Brain microvascular endothelial cell (primary cell): ENCODE measurements at regions not wholly inside any gene's neighbourhood (a gene's known extent, or its start where the extent isn't known, plus 50 kb on each side); places are given as distances from the start of the nearest gene placed in this dataset.

Experiments
- DNase-seq: peaks from one replicate; pipeline ENCODE4 v3.0.0-alpha.2; 2020
- H3K27ac ChIP-seq: fragments of 250-450 bp; sonication (Bioruptor Pico); 2 replicates; pipeline ENCODE4 v1.5.1; 2020; ENCODE audit warnings: mild to moderate bottlenecking, moderate library complexity
- H3K27me3 ChIP-seq: fragments of 250-450 bp; sonication (Bioruptor Pico); replicated peaks from 2 replicates; pipeline ENCODE4 v1.5.1; 2020; ENCODE audit warnings: mild to moderate bottlenecking
- H3K36me3 ChIP-seq: fragments of 250-450 bp; sonication (Bioruptor Pico); replicated peaks from 2 replicates; pipeline ENCODE4 v1.5.1; 2020; ENCODE audit warnings: mild to moderate bottlenecking
- H3K4me3 ChIP-seq: 2 replicates; pipeline ENCODE4 v1.5.1; 2011; ENCODE audit warnings: low read depth, mild to moderate bottlenecking, control low read depth, low read length, moderate library complexity
- CTCF ChIP-seq: IDR thresholded peaks from 2 replicates; pipeline ENCODE4 v1.5.1; 2011; ENCODE audit warnings: low read depth, mild to moderate bottlenecking, moderate library complexity, low read length, control low read depth, inconsistent platforms; ENCODE audit errors: missing control alignments
- in situ Hi-C: cut with HindIII; loops from 2 replicates; pipeline ENCODE4 v1.10.0; 2017; ENCODE audit warnings: low sequenced_read_pairs, low pct_ligation_motif_present

GRCh38 chr2:226050822-226051221 lies 651.3 kb downstream of the NYAP2 start:
- DNase-seq = peak; percentile 79
- Histone ChIP-seq H3K27me3 (no peaks in the 10 kb centered on the region), H3K27ac (peak overlapping the region; percentile 12), H3K4me3 (no peak overlapping the region), H3K36me3 (no peaks in the 10 kb centered on the region)
- TF ChIP-seq CTCF = no peak
- in situ Hi-C loops = no loop called here

GRCh38 chr2:226048611-226049010 lies 649.1 kb downstream of the NYAP2 start:
- in situ Hi-C loops = no loop called here
- TF ChIP-seq CTCF = peak; percentile 35
- no peak overlapping the region for H3K4me3 ChIP-seq
- H3K27me3 ChIP-seq = no peaks in the 10 kb centered on the region
- peak overlapping the region; percentile 72 for H3K27ac ChIP-seq
- no peaks in the 10 kb centered on the region for H3K36me3 ChIP-seq
- peak; percentile 82 for DNase-seq

GRCh38 chr2:226045080-226045479 lies 645.6 kb downstream of the NYAP2 start:
- no peak for TF ChIP-seq CTCF

GRCh38 chr2:226040344-226040900 lies 640.9 kb downstream of the NYAP2 start:
- Histone ChIP-seq H3K27me3 (no peaks in the 10 kb centered on the region), H3K4me3 (no peak overlapping the region), H3K36me3 (no peaks in the 10 kb centered on the region), H3K27ac (no peak overlapping the region)
- no peak for DNase-seq
- TF ChIP-seq CTCF = no peak
- in situ Hi-C loops = no loop called here

More at GRCh38 chr2:226045080-226045479, 645.6 kb downstream of the NYAP2 start:
- DNase-seq = no peak
- Histone ChIP-seq H3K27ac (no peak overlapping the region), H3K4me3 (no peak overlapping the region), H3K36me3 (no peaks in the 10 kb centered on the region), H3K27me3 (no peaks in the 10 kb centered on the region)
- in situ Hi-C loops = no loop called here

- H3K27me3 ChIP-seq = no peaks in the 10 kb centered on the region
- H3K4me3 ChIP-seq = no peak overlapping the region
- TF ChIP-seq CTCF = no peak
- H3K36me3 ChIP-seq = no peaks in the 10 kb centered on the region
- no peak for DNase-seq
- in situ Hi-C loops = no loop called here
- H3K27ac ChIP-seq = no peak overlapping the region
Observed at GRCh38 chr2:226037526-226037925, 638.0 kb downstream of the NYAP2 start.
